Muscle of arm (tissue), 1 donor: ENCODE measurements at regions not wholly inside any gene's neighbourhood (a gene's known extent, or its start where the extent isn't known, plus 50 kb on each side); places are given as distances from the start of the nearest gene placed in this dataset.

ENCODE experiments used
- DNase-seq: peaks from one replicate; pipeline ENCODE4 v3.0.0-alpha.2; 2013

GRCh38 chr2:19784456-19784855 is 117.3 kb downstream of the TTC32 start:
- no peak for DNase-seq

DNA sequence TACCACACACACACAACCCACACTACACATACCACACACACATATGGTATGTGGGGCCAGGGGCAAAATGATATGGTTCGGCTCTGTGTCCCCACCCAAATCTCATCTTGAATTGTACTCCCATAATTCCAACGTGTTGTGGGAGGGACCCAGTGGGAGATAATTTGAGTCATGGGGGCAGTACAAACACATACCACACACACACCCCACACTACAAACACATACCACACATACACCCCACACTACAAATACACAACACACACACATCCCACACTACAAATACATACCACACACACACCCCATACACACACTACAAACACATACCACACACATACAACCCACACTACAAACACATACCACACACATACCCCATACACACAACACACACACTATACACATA is 117.8 kb downstream of the TTC32 start:
- no peak for DNase-seq

GRCh38 chr2:19776941-19777514 is 124.8 kb downstream of the TTC32 start:
- no peak for DNase-seq

DNA sequence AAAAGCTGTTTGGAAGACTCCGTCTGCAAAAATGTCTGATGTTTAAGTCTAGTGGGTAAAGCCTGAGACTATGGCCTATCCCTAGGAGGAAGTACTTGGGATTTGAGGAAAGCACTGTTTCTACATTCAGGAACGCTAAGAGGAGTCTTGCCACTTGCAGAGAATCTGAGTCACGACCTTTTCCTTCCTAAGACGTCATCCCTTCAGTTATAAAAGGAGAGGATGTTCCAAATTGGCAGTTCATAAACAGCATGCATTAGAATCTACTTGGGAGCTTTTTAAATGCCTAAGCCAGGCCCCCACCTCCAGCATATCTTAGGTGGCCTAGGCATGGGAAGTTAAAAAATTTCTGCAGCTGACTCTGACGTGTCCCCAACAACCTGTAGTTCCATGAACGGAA is 125.9 kb downstream of the TTC32 start:
- DNase-seq: no peak

DNA sequence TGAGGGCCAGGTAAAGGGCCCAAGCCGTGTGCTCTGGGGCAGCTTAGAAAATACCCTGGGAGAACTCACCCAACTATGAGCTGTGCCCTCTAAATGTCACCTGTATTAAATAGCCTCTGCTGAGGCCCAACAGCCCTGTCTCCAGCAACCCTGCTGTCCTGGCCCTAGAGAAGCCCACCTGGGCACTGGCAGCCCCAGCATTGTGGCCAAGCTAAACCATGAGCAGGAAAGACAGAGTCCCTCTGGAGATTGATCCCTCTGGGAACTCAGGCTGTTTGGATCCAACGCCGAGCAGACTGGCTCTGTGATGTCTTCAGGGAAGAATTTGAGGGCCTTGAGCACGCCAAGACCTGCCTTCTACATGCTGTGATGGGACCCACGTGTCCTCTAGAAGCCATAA is 126.5 kb downstream of the TTC32 start:
- DNase-seq: no peak

- DNase-seq: peak; percentile 14
These were observed 127.0 kb downstream of the TTC32 start for GRCh38 chr2:19774805-19775176.

DNA sequence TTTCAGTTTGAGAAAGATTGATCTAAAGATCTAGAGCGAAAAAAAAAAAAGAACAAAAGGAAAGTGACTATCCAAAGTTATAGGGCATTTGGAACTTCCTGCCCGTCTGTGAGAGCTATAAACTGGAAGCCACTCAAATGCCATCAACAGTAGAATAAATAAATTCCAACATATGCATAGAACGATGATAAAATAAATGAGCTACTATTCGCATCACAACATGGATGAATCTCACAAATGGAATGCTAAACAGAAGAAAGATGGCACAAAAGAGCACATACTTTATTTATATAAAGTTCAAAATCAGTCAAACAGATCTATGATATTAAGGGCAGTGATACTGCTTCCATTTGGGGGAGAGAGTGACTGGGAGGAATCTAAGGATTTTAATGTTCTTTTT is 128.8 kb downstream of the TTC32 start:
- no peak for DNase-seq

DNA sequence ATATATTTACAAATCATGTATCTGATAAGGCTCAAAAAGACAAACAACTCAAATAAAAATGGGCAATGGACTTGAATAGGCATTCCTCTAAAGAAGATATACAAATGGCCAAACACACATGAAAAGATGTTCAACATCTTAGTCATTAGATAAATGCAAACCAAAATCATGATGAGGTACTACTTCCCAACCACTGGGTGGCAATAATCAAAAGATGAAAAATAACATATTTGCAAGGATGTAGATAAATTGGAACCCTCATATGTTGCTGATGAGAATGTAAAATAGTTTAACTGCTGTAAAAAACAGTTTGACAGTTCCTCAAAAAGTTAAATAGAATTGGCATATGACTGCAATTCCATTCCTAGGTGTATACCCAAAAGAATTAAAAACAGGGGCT is 132.3 kb downstream of the TTC32 start:
- no peak for DNase-seq

DNA sequence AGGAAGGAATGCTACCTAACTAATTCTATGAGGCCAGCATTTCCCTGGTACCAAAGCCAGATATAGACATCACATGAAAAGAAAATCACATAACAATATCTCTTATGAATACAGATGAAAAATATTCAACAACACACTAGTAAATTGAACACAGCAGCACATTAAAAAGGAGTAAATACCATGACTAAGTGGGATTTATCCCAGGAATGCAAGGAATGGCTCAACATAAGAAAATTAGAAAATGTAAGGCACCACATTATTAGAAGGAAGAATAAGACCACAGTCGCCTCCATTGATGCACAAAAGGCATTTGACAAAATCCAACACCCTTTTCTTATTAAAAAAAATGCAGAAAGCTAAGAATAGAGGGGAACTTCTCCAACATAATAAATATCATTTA is 133.9 kb downstream of the TTC32 start:
- no peak for DNase-seq

DNA sequence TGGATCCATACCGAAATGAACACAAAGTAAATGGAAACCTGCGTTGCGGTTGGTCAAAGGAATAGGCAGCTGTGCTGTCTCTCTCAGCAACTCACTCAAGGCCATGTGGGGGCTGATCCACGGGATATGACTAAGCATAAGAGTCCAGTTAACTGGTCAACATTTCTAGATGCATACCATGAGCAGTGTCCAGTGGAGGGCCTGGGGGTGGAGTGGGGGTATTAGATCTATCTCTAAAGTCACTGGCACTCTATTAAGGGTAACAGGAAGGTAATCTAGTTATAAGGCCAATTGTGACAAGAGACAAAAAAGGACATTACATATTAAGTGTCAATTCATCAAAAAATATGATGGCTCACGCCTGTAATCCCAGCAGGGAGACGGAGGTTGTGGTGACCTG is 136.8 kb downstream of the TTC32 start:
- DNase-seq: no peak

GRCh38 chr2:19763731-19764130 is 138.1 kb downstream of the TTC32 start:
- no peak for DNase-seq

DNA sequence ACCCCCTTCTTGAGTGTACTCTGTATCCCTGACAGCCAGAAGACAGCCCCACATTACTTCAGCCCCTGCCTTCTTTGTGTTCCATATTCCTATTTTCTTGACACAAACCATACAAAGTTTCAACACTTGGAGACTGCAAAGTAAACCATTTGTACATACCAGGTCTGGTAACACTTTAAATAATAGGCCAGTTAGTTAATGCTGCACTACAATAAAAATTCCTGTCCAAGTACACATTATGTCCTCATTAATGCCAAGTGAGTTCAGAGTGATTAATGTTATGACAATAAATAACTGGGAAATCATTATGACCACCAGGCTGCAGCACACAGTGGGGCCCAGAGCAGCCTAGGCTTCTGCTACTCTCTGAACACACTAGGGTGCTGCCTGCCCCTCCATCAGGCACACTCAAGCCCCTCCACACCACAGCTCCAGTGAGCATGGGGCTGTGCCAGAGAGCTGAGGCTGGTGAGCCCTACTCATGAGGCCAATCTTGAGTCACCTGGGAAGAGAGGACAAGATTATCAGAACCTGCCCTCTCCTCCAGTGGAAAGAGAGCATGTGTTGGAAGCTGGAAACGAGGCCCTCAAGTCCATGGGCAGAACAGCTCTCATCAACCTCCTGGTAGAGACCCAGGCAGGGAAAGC is 138.7 kb downstream of the TTC32 start:
- DNase-seq: no peak

DNA sequence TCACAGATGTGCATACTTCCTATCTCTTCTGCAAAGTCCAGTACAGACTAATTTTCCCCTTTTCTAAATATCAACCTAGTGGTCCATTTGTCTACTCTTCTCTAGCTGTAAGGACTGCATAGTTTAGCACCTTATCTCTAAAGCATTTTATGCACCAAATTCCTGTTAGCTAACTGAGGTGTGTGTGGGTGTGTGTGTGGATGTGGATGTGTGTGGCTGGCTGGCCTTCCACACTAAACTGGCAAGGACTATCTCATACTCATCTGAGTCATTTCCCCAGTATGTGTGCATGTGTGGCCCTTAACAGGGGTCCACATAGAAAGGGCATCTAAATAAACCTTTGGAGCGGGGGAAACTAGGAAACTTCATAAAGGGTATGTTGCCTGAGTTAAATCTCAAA is 139.6 kb downstream of the TTC32 start:
- DNase-seq: no peak

- no peak for DNase-seq
These were observed 141.9 kb downstream of the TTC32 start for GRCh38 chr2:19759880-19760279.

DNA sequence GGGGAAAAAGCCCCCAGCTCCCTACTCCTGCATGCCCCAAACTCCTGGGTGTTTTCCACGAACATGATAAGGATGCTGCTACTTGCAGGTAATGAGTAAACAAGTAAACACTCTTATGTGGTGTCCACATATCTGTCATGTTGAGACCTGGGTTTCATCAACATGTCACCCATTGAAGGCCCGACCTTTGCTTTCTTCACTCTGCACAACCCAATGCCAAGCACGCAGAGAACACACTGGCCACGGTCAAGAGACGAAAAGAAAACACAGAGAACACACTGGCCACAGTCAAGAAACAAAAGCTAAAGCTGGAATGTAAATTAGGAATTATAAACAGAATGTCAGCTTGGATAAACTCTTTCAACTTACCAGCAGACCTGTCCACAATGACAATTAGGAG is 143.1 kb downstream of the TTC32 start:
- DNase-seq: no peak

DNA sequence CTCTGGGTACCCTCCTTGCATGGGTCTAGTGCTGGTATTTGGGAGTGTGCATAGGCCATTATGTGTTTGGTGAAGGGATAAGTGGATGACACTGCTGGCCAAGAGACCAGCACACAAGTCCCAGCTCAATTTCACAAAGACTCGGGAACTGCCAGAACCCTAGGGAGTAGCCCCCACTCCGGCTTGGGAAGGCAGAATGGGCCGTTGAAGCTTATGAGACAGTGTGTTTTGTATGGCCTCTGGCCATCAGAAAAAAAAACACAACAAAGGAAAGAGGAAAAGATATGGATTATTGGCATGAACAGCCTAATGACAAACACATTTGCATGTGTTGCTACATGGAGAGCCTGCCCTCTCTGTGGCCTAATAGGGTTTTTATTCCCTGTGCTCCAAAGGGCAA is 144.2 kb downstream of the TTC32 start:
- no peak for DNase-seq

DNA sequence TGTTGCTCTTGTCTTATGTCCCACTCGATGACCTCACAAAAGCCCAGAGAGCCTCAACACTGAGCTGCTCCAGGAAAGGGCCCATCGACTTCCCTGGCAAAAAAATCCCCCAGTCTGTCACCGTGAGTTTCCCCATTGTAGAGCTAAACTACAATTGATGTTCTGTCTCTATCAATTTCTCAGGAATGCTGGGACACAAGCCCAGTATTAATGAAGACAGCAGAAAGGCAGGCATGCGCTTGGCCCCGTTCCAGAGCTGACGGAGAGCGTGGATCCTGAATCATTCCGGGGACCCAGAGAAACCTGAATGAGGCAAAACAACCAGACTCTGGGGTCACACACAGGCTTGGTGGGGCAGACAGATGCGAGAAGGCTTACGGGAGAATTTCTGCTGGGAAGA is 146.9 kb downstream of the TTC32 start:
- no peak for DNase-seq

DNA sequence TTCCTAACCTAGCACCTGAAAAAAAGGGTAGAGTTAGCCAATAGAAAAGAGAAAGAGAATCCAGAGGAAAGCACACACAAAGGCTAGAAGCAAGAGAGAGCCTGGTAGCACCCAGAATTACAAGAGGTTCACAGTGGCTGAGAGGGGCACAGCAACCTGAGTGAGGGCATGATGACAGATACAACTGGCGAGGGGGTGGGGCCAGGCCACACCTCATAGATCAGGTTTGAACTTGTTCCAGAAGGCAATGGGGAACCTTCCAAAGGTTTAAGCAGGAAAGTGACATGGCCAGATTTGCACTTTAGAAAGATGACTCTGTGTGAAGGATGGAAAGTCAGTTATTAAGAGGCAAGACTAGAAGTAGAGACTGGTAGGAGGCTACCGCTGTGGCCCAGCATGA is 148.0 kb downstream of the TTC32 start:
- DNase-seq: no peak

- no peak for DNase-seq
These were observed 148.5 kb downstream of the TTC32 start for GRCh38 chr2:19753314-19753713.

- DNase-seq: no peak
These were observed 149.3 kb downstream of the TTC32 start for GRCh38 chr2:19752500-19752899.

DNA sequence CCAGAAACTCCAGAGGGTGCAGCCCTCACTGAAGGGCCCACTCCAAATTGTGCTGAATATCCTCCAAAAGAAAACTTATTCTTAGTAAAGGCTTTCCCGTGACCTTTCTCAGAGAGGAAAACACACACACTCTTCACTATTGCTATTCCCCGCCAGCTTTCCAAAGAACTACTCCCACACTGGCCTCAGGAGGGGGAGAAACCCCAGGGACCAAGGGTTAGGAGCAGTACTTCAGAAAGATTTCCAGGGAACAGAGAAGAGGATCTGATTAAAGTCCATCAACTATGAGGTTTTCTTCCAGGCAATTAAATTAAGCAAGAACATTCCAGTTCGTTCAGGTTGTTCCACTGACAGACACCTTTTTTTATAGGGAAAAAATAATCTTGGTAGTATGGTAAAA is 150.2 kb downstream of the TTC32 start:
- no peak for DNase-seq

DNA sequence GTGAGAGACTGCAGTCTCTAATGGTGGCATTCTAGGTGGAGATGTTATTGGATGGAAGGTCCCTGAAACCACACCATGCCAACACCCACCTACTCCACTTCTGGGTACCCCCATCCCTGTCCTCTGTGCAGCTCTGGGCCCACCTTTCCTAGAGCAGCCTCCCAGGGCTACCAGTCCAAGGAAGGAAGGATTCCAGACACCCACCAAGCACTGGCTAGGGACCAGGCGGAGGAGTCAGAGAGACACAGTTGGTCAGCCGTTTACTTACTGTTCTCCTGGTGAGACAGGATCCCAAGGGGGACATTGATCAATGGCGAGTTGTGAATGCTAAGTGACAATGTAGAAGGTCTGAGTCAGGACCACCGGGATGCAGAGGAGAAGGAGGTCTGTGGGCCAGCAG is 151.6 kb downstream of the TTC32 start:
- no peak for DNase-seq

- no peak for DNase-seq
These were observed 152.3 kb downstream of the TTC32 start for GRCh38 chr2:19749507-19749836.

DNA sequence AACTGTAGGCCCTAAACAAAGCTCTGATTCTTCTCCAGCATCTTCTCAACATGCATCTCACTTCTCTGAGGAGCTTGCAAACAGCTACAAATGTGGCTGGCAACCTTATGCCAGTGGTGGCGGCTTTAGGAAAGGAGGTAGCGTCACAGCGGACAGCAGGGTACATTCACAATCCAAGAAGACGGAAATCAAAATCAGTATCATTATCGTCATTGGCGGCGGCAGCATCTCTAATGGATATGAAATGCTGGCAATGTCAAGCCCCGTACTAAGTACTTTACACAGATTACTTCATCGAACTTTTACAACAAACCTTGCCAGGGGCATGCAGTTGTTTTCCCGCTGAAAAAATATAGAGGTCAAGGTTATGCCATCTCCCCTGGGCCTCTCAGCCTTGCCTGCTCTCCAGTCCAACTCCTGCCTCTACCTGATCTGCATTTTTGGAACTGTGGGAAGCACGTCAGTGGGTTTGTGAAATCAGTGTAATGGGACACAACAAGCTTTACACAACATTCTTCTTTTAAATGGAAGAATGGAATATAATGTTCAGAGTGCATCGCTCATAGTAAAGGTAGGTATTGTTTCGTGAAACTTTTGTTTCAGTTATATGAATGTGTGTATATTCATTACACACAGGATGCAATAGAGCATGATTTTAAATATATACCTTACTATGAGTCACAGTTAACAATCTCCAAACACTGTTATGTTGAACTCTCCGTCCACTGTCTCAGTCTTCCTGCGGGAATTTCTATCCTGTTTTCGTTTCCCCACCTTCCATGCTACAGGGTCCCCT is 152.9 kb downstream of the TTC32 start:
- no peak for DNase-seq
